ACC112 (cell line): ENCODE measurements at regions not wholly inside any gene's neighbourhood (a gene's known extent, or its start where the extent isn't known, plus 50 kb on each side); places are given as distances from the start of the nearest gene placed in this dataset.

Experiments
- H2AFZ ChIP-seq: fragments of 200-600 bp; sonication (generic); one replicate; pipeline ENCODE4 v1.6.0; 2017; ENCODE audit warnings: antibody characterized with exemption, low read length; ENCODE audit not compliant: unreplicated experiment
- H3K27ac ChIP-seq: fragments of 200-600 bp; sonication (generic); 2 replicates; pipeline ENCODE4 v1.5.1; 2014; ENCODE audit warnings: low read depth, mild to moderate bottlenecking, antibody characterized with exemption, low read length, moderate library complexity
- H3K27me3 ChIP-seq: fragments of 200-600 bp; sonication (generic); 2 replicates; pipeline ENCODE4 v1.6.1; 2014; ENCODE audit warnings: mild to moderate bottlenecking, antibody characterized with exemption, low read length, moderate library complexity, mixed read lengths; ENCODE audit not compliant: insufficient read depth
- H3K36me3 ChIP-seq: fragments of 200-600 bp; sonication (generic); 2 replicates; pipeline ENCODE4 v1.6.1; 2016; ENCODE audit warnings: mild to moderate bottlenecking, antibody characterized with exemption, low read length, moderate library complexity, mixed read lengths; ENCODE audit not compliant: insufficient read depth
- H3K4me1 ChIP-seq: fragments of 200-600 bp; sonication (generic); one replicate; pipeline ENCODE4 v1.6.1; 2016; ENCODE audit warnings: low read length, mixed read lengths; ENCODE audit not compliant: insufficient read depth, unreplicated experiment, control insufficient read depth
- H3K4me3 ChIP-seq: fragments of 200-600 bp; sonication (generic); 2 replicates; pipeline ENCODE4 v1.5.1; 2014; ENCODE audit warnings: mild to moderate bottlenecking, low read depth, low read length
- H3K79me2 ChIP-seq: fragments of 200-600 bp; sonication (generic); one replicate; pipeline ENCODE4 v1.6.0; 2016; ENCODE audit warnings: low read length; ENCODE audit not compliant: control insufficient read depth, unreplicated experiment, insufficient read depth

GRCh38 chr6:41489120-41489851 lies 56.9 kb upstream of the FOXP4 start:
- Histone ChIP-seq H3K79me2 (no peaks in the 10 kb centered on the region), H3K27me3 (0 out of 2 replicates have a peak, but pooled peaks cover 4% of the 10 kb centered on the region), H3K36me3 (no peaks in the 10 kb centered on the region), H2AFZ (no peak overlapping the region), H3K27ac (no peak overlapping the region), H3K4me3 (no peak overlapping the region), H3K4me1 (peaks cover 20% of the 10 kb centered on the region)

DNA sequence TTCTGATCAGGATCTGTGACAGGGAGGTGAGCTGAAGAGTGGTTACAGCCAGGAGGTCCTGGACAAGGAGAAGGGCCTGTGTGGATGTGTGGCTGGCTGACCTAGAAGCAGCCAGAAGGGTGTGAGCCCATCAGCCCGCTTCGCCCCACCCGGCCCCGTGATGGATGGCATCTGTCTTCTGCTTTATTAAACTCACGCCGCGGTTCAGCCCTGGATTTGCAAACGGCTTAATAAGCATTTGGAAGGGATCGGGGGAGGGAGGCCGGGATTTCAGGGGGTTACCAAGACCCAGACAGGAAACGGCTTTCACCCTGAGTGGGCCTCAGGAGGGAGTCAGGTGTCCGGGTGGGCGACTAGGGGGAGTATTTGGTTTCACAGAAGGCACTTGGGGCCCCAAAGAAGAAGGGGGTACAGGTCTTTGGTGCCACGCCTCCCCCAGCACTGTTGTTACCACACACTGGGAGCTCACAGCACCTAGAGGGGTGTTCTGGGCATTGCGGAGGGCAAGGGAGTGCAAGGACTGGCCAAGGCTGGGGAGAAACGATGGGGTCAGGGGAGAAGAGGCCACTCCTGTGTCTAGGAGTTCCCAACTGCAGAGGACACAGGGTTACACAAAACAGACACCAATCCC lies 53.8 kb upstream of the FOXP4 start:
- no peaks in the 10 kb centered on the region for H3K36me3 ChIP-seq
- 0 out of 2 replicates have a peak, but pooled peaks cover 5% of the 10 kb centered on the region for H3K27me3 ChIP-seq
- no peak overlapping the region for H2AFZ ChIP-seq
- H3K4me1 ChIP-seq, result peaks cover 20% of the 10 kb centered on the region
- no peak overlapping the region for H3K4me3 ChIP-seq
- no peak overlapping the region for H3K27ac ChIP-seq
- no peaks in the 10 kb centered on the region for H3K79me2 ChIP-seq

DNA sequence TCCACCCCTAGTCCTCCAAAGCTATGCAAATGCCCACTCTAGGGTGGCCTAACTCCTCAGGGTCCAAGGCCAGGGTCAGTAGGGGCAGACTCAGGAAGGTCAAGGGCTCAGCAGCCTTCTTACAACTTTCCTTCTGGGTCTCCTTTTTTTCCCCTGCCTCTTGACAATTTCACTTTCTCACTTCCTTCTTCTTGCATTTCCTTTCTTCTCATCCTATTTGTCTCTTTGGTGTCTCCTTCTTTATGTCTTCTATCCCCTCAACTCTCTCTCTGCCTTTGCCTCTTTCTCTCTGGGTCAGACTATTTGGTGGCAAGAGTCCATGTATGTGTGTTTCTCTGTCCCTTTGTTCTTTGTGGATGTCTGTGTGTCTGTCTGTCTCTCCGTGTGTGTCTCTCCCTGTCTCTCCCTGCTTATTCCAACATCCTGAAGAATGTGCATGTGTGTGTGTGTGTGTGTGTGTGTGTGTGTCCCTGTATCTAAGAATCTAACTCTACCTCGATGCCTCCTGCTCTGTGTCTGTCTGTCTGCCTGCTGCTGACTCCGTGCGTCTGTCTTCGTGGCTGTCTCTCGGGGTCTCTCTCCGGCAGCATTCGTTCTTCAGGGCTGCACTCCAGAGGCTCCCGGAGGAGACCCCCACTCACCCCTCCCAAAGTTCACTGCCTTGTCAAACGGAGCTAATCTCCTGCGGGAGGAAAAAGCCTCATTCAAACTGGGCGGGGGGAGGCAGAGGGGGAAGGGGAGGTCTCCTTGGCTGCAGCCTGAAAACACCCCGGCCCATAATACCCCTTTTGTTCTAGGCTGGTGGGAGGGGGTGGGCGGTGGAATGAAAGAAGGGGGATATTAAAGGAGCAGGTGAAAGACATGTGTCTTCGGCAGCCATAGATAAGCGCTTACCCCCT lies 51.7 kb upstream of the FOXP4 start:
- Histone ChIP-seq H3K27ac (no peak overlapping the region), H3K27me3 (peaks cover 13% of the 10 kb centered on the region; the same call in 1 of the 2 replicates)

More for the DNA sequence above, 51.7 kb upstream of the FOXP4 start:
- H3K4me1 ChIP-seq, result peaks cover 9% of the 10 kb centered on the region
- no peaks in the 10 kb centered on the region for H3K36me3 ChIP-seq
- H2AFZ ChIP-seq, result no peak overlapping the region
- no peaks in the 10 kb centered on the region for H3K79me2 ChIP-seq
- no peak overlapping the region for H3K4me3 ChIP-seq
